Smooth muscle cell (in vitro differentiated cells): ENCODE measurements at regions not wholly inside any gene's neighbourhood (a gene's known extent, or its start where the extent isn't known, plus 50 kb on each side); places are given as distances from the start of the nearest gene placed in this dataset.

Experiments used
- DNase-seq: peaks from one replicate; lab custom pipeline; 2025; ENCODE audit not compliant: unreplicated experiment; lab: John Stamatoyannopoulos, UW
- H2AFZ ChIP-seq: fragments of 200-600 bp; sonication (generic); 2 replicates; pipeline ENCODE4 v1.6.0; 2016; ENCODE audit warnings: antibody characterized with exemption, low read depth, mild to moderate bottlenecking
- H3F3A ChIP-seq: fragments of 200-600 bp; sonication (generic); 2 replicates; pipeline ENCODE4 v1.6.0; 2017; ENCODE audit warnings: antibody characterized with exemption, low read depth
- H3K27ac ChIP-seq: fragments of 200-600 bp; sonication (generic); 2 replicates; pipeline ENCODE4 v1.5.1; 2016; ENCODE audit warnings: low read depth, mild to moderate bottlenecking
- H3K27me3 ChIP-seq: fragments of 200-600 bp; sonication (generic); 2 replicates; pipeline ENCODE4 v1.6.1; 2016; ENCODE audit warnings: low read depth, mild to moderate bottlenecking
- H3K36me3 ChIP-seq: fragments of 200-600 bp; sonication (generic); 2 replicates; pipeline ENCODE4 v1.5.1; 2016; ENCODE audit warnings: low read depth
- H3K4me1 ChIP-seq: fragments of 200-600 bp; sonication (generic); 2 replicates; pipeline ENCODE4 v1.5.1; 2016; ENCODE audit warnings: low read depth
- H3K4me2 ChIP-seq: fragments of 200-600 bp; sonication (generic); 2 replicates; pipeline ENCODE4 v1.6.0; 2016; ENCODE audit warnings: mild to moderate bottlenecking
- H3K4me3 ChIP-seq: fragments of 200-600 bp; sonication (generic); 2 replicates; pipeline ENCODE4 v1.5.1; 2016; ENCODE audit warnings: mild to moderate bottlenecking
- H3K79me2 ChIP-seq: fragments of 200-600 bp; sonication (generic); 2 replicates; pipeline ENCODE4 v1.6.0; 2016; ENCODE audit warnings: low read depth, mild to moderate bottlenecking
- H3K9ac ChIP-seq: fragments of 200-600 bp; sonication (generic); 2 replicates; pipeline ENCODE4 v1.6.0; 2016; ENCODE audit warnings: low read depth
- H3K9me3 ChIP-seq: fragments of 200-600 bp; sonication (generic); replicated peaks from 2 replicates; pipeline ENCODE4 v1.5.1; 2016; ENCODE audit warnings: low read depth
- H4K20me1 ChIP-seq: fragments of 200-600 bp; sonication (generic); 2 replicates; pipeline ENCODE4 v1.6.0; 2016; ENCODE audit warnings: low read depth
- CTCF ChIP-seq: fragments of 200-600 bp; sonication (generic); IDR thresholded peaks from 2 replicates; pipeline ENCODE4 v1.5.1; 2017; ENCODE audit warnings: borderline replicate concordance, mild to moderate bottlenecking, antibody characterized with exemption; ENCODE audit not compliant: insufficient read depth, poor library complexity, severe bottlenecking
- WGBS: methylation state at CpG from one replicate; pipeline ENCODE4 v1.1.7; 2016; ENCODE audit warnings: low lambda C conversion rate; 5-methylcytosine and 5-hydroxymethylcytosine counted together

- Histone ChIP-seq H2AFZ (no peak overlapping the region), H3K79me2 (no peaks in the 10 kb centered on the region), H3K36me3 (no peaks in the 10 kb centered on the region), H3K4me3 (no peak overlapping the region), H3K27me3 (no peaks in the 10 kb centered on the region), H4K20me1 (no peaks in the 10 kb centered on the region), H3K4me2 (no peak overlapping the region), H3F3A (no peaks in the 10 kb centered on the region), H3K9me3 (no peaks in the 10 kb centered on the region), H3K9ac (no peak overlapping the region), H3K27ac (no peak overlapping the region), H3K4me1 (peaks cover 6% of the 10 kb centered on the region)
- no peak for TF ChIP-seq CTCF
- no peak for DNase-seq
- WGBS = 92% methylated on average over 9 of the region's 9 CpGs
These were observed 165.5 kb upstream of the KCNJ6 start for GRCh38 chr21:38081708-38082107.

- Histone ChIP-seq H2AFZ (no peak overlapping the region), H3K79me2 (no peaks in the 10 kb centered on the region), H4K20me1 (no peaks in the 10 kb centered on the region), H3K4me2 (no peak overlapping the region), H3K4me1 (peaks cover under 1% of the 10 kb centered on the region), H3K4me3 (no peak overlapping the region), H3K27ac (no peak overlapping the region), H3K27me3 (no peaks in the 10 kb centered on the region), H3F3A (no peaks in the 10 kb centered on the region), H3K36me3 (no peaks in the 10 kb centered on the region), H3K9me3 (no peaks in the 10 kb centered on the region), H3K9ac (no peak overlapping the region)
- no peak for TF ChIP-seq CTCF
- 68% methylated on average over 4 of the region's 4 CpGs for WGBS
- DNase-seq = no peak
These were observed 166.8 kb upstream of the KCNJ6 start for GRCh38 chr21:38082936-38083485.

GRCh38 chr21:38083535-38083934 lies 167.3 kb upstream of the KCNJ6 start:
- Histone ChIP-seq H3K79me2 (no peaks in the 10 kb centered on the region), H3K4me3 (no peak overlapping the region), H3K4me2 (no peak overlapping the region), H2AFZ (no peak overlapping the region), H3K9me3 (no peaks in the 10 kb centered on the region), H3K36me3 (no peaks in the 10 kb centered on the region), H3K27me3 (no peaks in the 10 kb centered on the region), H3K4me1 (no peaks in the 10 kb centered on the region), H3K27ac (no peak overlapping the region), H3K9ac (no peak overlapping the region), H4K20me1 (no peaks in the 10 kb centered on the region), H3F3A (no peaks in the 10 kb centered on the region)
- DNase-seq = no peak
- no peak for TF ChIP-seq CTCF

GRCh38 chr21:38086580-38086979 lies 170.2 kb upstream of the KCNJ15 start:
- H3K36me3 ChIP-seq = no peaks in the 10 kb centered on the region
- no peak for TF ChIP-seq CTCF
- H3F3A ChIP-seq = no peaks in the 10 kb centered on the region
- H3K4me2 ChIP-seq = no peak overlapping the region
- no peaks in the 10 kb centered on the region for H3K9me3 ChIP-seq
- no peaks in the 10 kb centered on the region for H3K27me3 ChIP-seq
- H2AFZ ChIP-seq = no peak overlapping the region
- no peaks in the 10 kb centered on the region for H3K79me2 ChIP-seq
- no peak overlapping the region for H3K4me3 ChIP-seq
- H3K4me1 ChIP-seq = no peaks in the 10 kb centered on the region
- DNase-seq = no peak
- no peak overlapping the region for H3K9ac ChIP-seq
- H4K20me1 ChIP-seq = no peaks in the 10 kb centered on the region
- WGBS = 88% methylated on average over 1 of the region's 1 CpG
- no peak overlapping the region for H3K27ac ChIP-seq
